Panc1 (cell line): ENCODE measurements at regions not wholly inside any gene's neighbourhood (a gene's known extent, or its start where the extent isn't known, plus 50 kb on each side); places are given as distances from the start of the nearest gene placed in this dataset.

ENCODE experiments used
- ATAC-seq: fragments of 200-7000 bp; cut with Tn5 transposase; 2 replicates; pipeline ENCODE4 v1.9.1; 2020; ENCODE audit warnings: mild to moderate bottlenecking, moderate library complexity
- BruUV-seq: library from RNA; stranded (reverse); fragments of 400-500 nt; replicated peaks from 2 replicates; lab custom pipeline; 2021; lab: Mats Ljungman, UMichigan
- CTCF ChIA-PET: fragments of 300-600 bp; sonication (Branson Sonifier 250); formaldehyde crosslinking; loops from one replicate; lab custom pipeline; 2022; ENCODE audit warnings: antibody characterized with exemption; lab: Charles Lee
- POLR2A ChIA-PET: fragments of 300-600 bp; sonication (Branson Sonifier 250); formaldehyde crosslinking; loops from one replicate; lab custom pipeline; 2022; ENCODE audit warnings: antibody characterized with exemption; lab: Charles Lee
- DNase-seq: peaks from one replicate; pipeline ENCODE4 v3.0.0-alpha.2; 2010; ENCODE audit warnings: low read depth, low spot score
- H3K27ac ChIP-seq: 2 replicates; pipeline ENCODE4 v1.5.1; 2011; ENCODE audit warnings: mild to moderate bottlenecking, low read length, inconsistent platforms
- H3K27me3 ChIP-seq: fragments of 200-500 bp; sonication (Bioruptor generic); 2 replicates; pipeline ENCODE4 v1.6.0; 2014; ENCODE audit warnings: low read length, inconsistent platforms; ENCODE audit not compliant: control insufficient read depth, insufficient read depth
- H3K36me3 ChIP-seq: fragments of 200-500 bp; sonication (Bioruptor generic); 2 replicates; pipeline ENCODE4 v1.5.1; 2014; ENCODE audit warnings: inconsistent platforms, mild to moderate bottlenecking, low read length, moderate library complexity; ENCODE audit not compliant: control insufficient read depth, insufficient read depth
- H3K4me1 ChIP-seq: 2 replicates; pipeline ENCODE4 v1.5.1; 2011; ENCODE audit warnings: inconsistent platforms, mild to moderate bottlenecking, low read length, moderate library complexity; ENCODE audit not compliant: control insufficient read depth, insufficient read depth
- H3K4me3 ChIP-seq, 2 experiments: 2 replicates each; pipeline ENCODE4 v1.5.1; 2011 to 2012; ENCODE audit warnings: low read depth in 2 of 2, low read length in 2 of 2, mild to moderate bottlenecking in 2 of 2, inconsistent platforms in 1 of 2, moderate library complexity in 1 of 2
- H3K9me3 ChIP-seq: fragments of 200-500 bp; sonication (Bioruptor generic); 2 replicates; pipeline ENCODE4 v1.5.1; 2014; ENCODE audit warnings: low read depth, mild to moderate bottlenecking, inconsistent platforms, low read length, moderate library complexity; ENCODE audit not compliant: control insufficient read depth, insufficient read depth
- CTCF ChIP-seq: fragments of 450-650 bp; IDR thresholded peaks from 2 replicates; pipeline ENCODE4 v1.5.1; 2017; ENCODE audit warnings: mild to moderate bottlenecking
- POLR2AphosphoS5 ChIP-seq: IDR thresholded peaks from 2 replicates; pipeline ENCODE4 v1.6.1; 2012; ENCODE audit warnings: mild to moderate bottlenecking, low read depth, low read length, moderate library complexity
- SIN3A ChIP-seq: IDR thresholded peaks from 2 replicates; pipeline ENCODE4 v1.6.1; 2012; ENCODE audit warnings: low read depth, mild to moderate bottlenecking, low read length, moderate library complexity, borderline replicate concordance; ENCODE audit not compliant: insufficient read depth
- TCF7L2 ChIP-seq: IDR thresholded peaks from 2 replicates; pipeline ENCODE4 v1.6.1; 2011; ENCODE audit warnings: mild to moderate bottlenecking, low read depth, low read length, inconsistent platforms
- in situ Hi-C: cut with HindIII; loops from 2 replicates; pipeline ENCODE4 v1.10.0; 2016; ENCODE audit warnings: low sequenced_read_pairs, low pct_unique_long_range_greater_than_20kb
- intact Hi-C: fragments of 100-400 bp; cut with micrococcal nuclease; formaldehyde crosslinking; loops from one replicate; pipeline ENCODE4 v1.10.0; 2022; ENCODE audit not compliant: unreplicated experiment
- TF ChIP-seq, protein P1 (sequence below), 2 experiments: IDR thresholded peaks; 2 replicates each; pipeline ENCODE4 v1.6.1; 2011 to 2012; ENCODE audit warnings: low read depth in 2 of 2, control low read depth in 1 of 2, low read length in 1 of 2, mild to moderate bottlenecking in 1 of 2, moderate library complexity in 1 of 2; ENCODE audit not compliant: insufficient read depth in 1 of 2

DNA sequence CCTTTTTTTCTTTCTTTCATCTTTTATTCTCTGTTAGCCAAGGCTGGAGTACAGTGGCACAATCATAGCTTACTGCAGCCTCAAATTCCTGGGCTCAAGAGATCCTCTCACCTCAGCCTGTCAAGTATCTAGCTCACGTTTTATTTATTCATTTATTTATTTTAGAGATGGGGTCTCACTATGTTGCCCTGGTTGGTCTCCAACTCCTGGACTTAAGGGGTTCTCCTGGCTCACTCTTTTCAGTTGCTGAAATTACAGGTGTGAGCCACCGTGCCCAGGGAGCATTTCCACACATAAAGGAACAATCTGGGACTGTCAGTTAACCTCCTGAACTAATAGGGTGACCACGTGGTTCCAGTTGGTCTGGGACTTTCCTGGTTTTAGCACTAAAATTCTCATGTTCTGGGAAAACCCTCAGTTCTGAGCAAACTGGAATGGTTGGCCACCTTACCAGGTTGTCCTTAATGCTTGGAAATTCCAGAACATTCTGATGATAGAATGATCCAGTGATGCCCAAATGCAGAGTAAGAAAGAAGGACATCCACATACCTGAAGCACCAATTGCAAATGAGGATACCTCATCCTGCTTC, 105.5 kb upstream of the ZNF217 start:
- no peaks in the 10 kb centered on the region for H3K9me3 ChIP-seq
- no TSS peak for BruUV-seq
- ChIA-PET CTCF (no interaction called here), POLR2A (interaction anchor here (0.6 kb wide), 1 partner anchor 34 kb away, joined by 3 read pairs; no protein-coding TSS in a partner anchor)
- 0 out of 2 replicates have a peak, but pooled peaks have one; percentile 23 for ATAC-seq
- in situ Hi-C loops (no loop called here), intact Hi-C loops (no loop called here)
- no peaks in the 10 kb centered on the region for H3K27me3 ChIP-seq
- TF ChIP-seq TCF7L2, result no peak
- TF ChIP-seq, protein P1, sequence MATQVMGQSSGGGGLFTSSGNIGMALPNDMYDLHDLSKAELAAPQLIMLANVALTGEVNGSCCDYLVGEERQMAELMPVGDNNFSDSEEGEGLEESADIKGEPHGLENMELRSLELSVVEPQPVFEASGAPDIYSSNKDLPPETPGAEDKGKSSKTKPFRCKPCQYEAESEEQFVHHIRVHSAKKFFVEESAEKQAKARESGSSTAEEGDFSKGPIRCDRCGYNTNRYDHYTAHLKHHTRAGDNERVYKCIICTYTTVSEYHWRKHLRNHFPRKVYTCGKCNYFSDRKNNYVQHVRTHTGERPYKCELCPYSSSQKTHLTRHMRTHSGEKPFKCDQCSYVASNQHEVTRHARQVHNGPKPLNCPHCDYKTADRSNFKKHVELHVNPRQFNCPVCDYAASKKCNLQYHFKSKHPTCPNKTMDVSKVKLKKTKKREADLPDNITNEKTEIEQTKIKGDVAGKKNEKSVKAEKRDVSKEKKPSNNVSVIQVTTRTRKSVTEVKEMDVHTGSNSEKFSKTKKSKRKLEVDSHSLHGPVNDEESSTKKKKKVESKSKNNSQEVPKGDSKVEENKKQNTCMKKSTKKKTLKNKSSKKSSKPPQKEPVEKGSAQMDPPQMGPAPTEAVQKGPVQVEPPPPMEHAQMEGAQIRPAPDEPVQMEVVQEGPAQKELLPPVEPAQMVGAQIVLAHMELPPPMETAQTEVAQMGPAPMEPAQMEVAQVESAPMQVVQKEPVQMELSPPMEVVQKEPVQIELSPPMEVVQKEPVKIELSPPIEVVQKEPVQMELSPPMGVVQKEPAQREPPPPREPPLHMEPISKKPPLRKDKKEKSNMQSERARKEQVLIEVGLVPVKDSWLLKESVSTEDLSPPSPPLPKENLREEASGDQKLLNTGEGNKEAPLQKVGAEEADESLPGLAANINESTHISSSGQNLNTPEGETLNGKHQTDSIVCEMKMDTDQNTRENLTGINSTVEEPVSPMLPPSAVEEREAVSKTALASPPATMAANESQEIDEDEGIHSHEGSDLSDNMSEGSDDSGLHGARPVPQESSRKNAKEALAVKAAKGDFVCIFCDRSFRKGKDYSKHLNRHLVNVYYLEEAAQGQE (IDR thresholded peaks at IDR 0.05; ENCODE audit: insufficient read depth in 1 of 2, low read depth in 2 of 2, low read length in 1 of 2), result no peak
- TF ChIP-seq SIN3A, result no peak
- no peak for TF ChIP-seq POLR2AphosphoS5
- no peak for TF ChIP-seq CTCF
- H3K4me3 ChIP-seq, result no peak overlapping the region
- H3K36me3 ChIP-seq, result no peaks in the 10 kb centered on the region
- peak overlapping the region; percentile 84 for H3K27ac ChIP-seq
- peaks cover 3% of the 10 kb centered on the region; the same call in 1 of the 2 replicates for H3K4me1 ChIP-seq
- no peak for DNase-seq

DNA sequence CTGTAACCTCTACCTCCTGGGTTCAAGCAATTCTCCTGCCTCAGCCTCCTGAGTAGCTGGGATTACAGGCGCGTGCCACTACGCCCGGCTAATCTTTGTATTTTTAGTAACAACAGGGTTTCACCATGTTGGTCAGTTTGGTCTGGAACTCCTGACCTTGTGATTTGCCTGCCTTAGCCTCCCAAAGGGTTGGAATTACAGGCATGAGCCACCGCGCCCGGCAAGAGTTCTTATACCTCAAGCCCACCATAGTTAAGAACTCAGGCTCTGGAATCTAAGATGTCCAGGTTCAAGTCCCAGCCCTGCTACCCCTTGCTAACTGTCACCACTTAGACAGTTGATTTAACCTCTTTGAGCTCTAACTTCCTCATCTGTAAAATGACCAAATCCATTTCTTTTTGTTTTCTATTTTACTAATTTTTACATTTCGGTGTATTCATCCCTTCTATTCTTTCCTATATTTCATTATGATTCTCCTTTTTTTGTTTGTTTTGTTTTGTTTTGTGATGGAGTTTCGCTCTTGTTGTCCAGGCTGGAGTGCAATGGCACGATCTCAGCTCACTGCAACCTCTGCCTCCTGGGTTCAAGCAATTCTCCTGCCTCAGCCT, 104.8 kb upstream of the ZNF217 start:
- no peak overlapping the region for H3K4me3 ChIP-seq
- CTCF ChIA-PET, result no interaction called here
- in situ Hi-C loops, result no loop called here
- no peaks in the 10 kb centered on the region for H3K36me3 ChIP-seq
- peak overlapping the region; percentile 84 for H3K27ac ChIP-seq
- H3K9me3 ChIP-seq, result no peaks in the 10 kb centered on the region
- intact Hi-C loops, result no loop called here
- no TSS peak for BruUV-seq
- no peak for DNase-seq
- H3K27me3 ChIP-seq, result no peaks in the 10 kb centered on the region
- H3K4me1 ChIP-seq, result peaks cover 3% of the 10 kb centered on the region; the same call in 1 of the 2 replicates
- POLR2A ChIA-PET, result interaction anchor here (0.6 kb wide), 1 partner anchor 35 kb away, joined by 3 read pairs; no protein-coding TSS in a partner anchor
- ATAC-seq, result no peak
- no peak for TF ChIP-seq POLR2AphosphoS5
- TF ChIP-seq TCF7L2, result no peak
- TF ChIP-seq, protein P1 (IDR thresholded peaks at IDR 0.05; ENCODE audit: insufficient read depth in 1 of 2, low read depth in 2 of 2, low read length in 1 of 2), result no peak
- TF ChIP-seq SIN3A, result no peak
- no peak for TF ChIP-seq CTCF
